ENCODE measurements at regions not wholly inside any gene's neighbourhood (a gene's known extent, or its start where the extent isn't known, plus 50 kb on each side); places are given as distances from the start of the nearest gene placed in this dataset.

DNA sequence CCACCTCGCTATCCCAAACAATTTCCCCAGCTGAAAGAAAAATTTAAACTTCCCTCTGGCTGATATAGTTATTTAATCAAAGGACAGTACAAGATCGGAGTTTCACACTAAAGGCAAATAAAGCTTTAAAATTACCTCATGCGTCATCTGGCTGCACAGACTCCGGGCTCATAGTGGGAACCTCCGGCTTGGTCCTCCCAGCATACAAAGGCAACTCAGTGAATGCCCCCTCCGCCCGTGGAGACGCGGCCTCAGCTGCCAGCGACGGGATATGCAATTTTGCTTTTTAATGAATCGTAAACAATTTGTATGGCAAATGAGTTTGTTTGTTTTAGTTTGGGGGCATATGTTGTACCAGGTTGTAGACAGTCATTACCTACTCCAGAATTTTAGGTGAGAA lies 214.6 kb upstream of the NFIA start:
- Histone ChIP-seq H3K27ac (no peak overlapping the region), H3K4me3 (no peak overlapping the region), H3K36me3 (no peaks in the 10 kb centered on the region), H3K4me1 (peaks cover 0 to 5% (median 0%) of the 10 kb centered on the region in 4 donors), H3K27me3 (no peaks in the 10 kb centered on the region), H3K9me3 (no peaks in the 10 kb centered on the region)
- intact Hi-C loops (cut with DNase I): no loop called here
- no peak for TF ChIP-seq EP300 (IDR thresholded peaks at IDR 0.05)
- TF ChIP-seq, protein P1, sequence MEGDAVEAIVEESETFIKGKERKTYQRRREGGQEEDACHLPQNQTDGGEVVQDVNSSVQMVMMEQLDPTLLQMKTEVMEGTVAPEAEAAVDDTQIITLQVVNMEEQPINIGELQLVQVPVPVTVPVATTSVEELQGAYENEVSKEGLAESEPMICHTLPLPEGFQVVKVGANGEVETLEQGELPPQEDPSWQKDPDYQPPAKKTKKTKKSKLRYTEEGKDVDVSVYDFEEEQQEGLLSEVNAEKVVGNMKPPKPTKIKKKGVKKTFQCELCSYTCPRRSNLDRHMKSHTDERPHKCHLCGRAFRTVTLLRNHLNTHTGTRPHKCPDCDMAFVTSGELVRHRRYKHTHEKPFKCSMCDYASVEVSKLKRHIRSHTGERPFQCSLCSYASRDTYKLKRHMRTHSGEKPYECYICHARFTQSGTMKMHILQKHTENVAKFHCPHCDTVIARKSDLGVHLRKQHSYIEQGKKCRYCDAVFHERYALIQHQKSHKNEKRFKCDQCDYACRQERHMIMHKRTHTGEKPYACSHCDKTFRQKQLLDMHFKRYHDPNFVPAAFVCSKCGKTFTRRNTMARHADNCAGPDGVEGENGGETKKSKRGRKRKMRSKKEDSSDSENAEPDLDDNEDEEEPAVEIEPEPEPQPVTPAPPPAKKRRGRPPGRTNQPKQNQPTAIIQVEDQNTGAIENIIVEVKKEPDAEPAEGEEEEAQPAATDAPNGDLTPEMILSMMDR (IDR thresholded peaks at IDR 0.05): no peak
- TF ChIP-seq POLR2A (IDR thresholded peaks at IDR 0.05): no peak
- no peak for TF ChIP-seq POLR2AphosphoS5 (IDR thresholded peaks at IDR 0.05)
- 34 to 70% methylated on average over 12 of the region's 12 CpGs for WGBS, 2 donors
- DNase-seq: no peak

DNA sequence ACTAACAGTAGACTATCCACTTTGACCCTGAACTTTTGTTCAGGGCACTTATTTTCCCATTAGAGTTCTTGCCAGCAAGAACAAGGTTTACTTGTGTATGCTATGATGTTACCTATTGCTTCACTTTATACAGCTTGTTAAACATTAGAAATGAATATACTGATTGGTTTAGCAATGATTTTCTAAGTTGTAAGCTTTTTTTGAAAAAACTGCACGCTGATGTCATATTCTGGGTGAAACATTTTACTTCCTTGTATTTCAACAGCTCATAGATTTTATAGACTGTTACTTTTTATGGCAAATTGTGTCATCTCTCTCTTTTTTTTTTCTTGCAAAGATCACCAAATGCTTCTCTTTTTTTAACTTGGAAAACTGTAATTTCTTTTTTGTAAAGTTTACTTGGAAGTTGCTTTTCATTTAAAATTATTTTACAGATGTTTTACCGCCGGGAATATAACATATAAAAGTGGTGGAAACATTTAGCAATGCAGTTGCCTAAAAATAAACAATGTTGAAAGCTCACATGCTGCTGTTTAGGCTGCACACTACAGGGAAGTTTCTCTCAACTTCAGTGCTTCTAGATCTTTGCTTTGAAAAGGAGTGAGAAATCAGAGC lies 215.3 kb upstream of the NFIA start:
- no peaks in the 10 kb centered on the region for H3K9me3 ChIP-seq
- H3K4me3 ChIP-seq: no peak overlapping the region
- 6 to 44% methylated on average over 3 of the region's 3 CpGs for WGBS, 2 donors
- no peak overlapping the region for H3K27ac ChIP-seq
- peaks cover 0 to 5% (median 0%) of the 10 kb centered on the region in 4 donors for H3K4me1 ChIP-seq
- no peak for DNase-seq
- no peak for TF ChIP-seq EP300 (IDR thresholded peaks at IDR 0.05)
- TF ChIP-seq, protein P1 (IDR thresholded peaks at IDR 0.05): no peak
- no peak for TF ChIP-seq POLR2A (IDR thresholded peaks at IDR 0.05)
- no peak for TF ChIP-seq POLR2AphosphoS5 (IDR thresholded peaks at IDR 0.05)
- intact Hi-C loops (cut with DNase I): no loop called here
- H3K27me3 ChIP-seq: no peaks in the 10 kb centered on the region
- H3K36me3 ChIP-seq: no peaks in the 10 kb centered on the region

DNA sequence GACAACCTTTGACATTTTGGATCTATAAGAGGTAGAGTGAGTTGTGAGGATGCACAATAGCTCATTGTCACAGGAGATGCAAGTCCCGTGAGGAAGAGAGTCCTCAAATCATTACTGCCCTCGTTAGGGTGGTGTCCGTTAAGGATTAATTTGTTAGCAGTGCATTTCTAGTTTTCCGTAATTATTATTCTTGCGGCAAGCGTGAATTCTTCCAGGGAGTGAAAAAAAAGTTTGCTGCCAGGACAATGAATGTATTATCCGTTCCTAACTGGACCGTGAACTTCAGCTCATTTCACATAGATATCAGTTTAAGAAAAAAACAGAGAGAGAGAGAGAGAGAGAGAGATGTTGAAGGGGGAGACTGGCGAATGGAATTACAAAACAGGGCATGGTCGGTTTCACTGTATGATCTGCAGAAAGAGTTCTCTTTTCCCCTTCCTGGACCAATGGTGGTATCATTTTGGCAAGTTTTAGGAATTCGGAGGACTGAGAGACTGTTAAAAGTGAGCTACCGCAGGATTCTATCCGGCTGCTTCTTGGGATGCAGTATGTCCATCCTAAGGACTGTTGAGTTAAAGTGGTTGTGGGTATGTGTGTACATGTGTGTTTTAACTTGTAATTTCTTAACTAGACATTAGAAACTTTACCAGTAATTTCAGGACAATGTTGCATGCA lies 216.0 kb upstream of the NFIA start:
- no peaks in the 10 kb centered on the region for H3K9me3 ChIP-seq
- no peak overlapping the region for H3K4me3 ChIP-seq
- 18 to 64% methylated on average over 13 of the region's 13 CpGs for WGBS, 2 donors
- H3K36me3 ChIP-seq: no peaks in the 10 kb centered on the region
- no peak for DNase-seq
- no peak for TF ChIP-seq POLR2A (IDR thresholded peaks at IDR 0.05)
- no peak for TF ChIP-seq EP300 (IDR thresholded peaks at IDR 0.05)
- TF ChIP-seq, protein P1 (IDR thresholded peaks at IDR 0.05): no peak
- TF ChIP-seq POLR2AphosphoS5 (IDR thresholded peaks at IDR 0.05): no peak
- H3K27me3 ChIP-seq: no peaks in the 10 kb centered on the region
- no peak overlapping the region for H3K27ac ChIP-seq
- intact Hi-C loops (cut with DNase I): no loop called here
- H3K4me1 ChIP-seq: peaks cover 0 to 5% (median 0%) of the 10 kb centered on the region in 4 donors

DNA sequence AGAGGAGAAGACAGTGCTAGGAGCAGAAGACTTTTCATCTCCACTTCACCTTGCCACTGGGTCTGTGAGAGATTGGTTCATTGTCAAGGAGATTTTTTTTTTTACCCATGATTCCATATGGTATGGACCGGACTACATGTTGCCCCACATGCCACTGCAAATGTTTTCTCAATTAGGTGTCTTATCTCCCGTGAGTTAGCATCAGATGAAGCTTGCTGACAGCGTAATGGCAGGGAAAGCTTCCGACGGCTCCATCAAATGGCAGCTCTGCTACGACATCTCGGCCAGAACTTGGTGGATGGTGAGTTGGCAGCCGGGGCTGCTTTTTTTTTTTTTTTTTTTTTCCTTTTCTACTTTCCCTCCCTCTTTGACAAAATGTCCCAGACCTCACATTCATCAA lies 217.2 kb upstream of the NFIA start:
- WGBS, 2 donors: 95 to 96% methylated on average over 8 of the region's 8 CpGs
- no peaks in the 10 kb centered on the region for H3K9me3 ChIP-seq
- no peak overlapping the region for H3K4me3 ChIP-seq
- no peaks in the 10 kb centered on the region for H3K36me3 ChIP-seq
- peaks cover 0 to 5% (median 0%) of the 10 kb centered on the region in 4 donors for H3K4me1 ChIP-seq
- H3K27ac ChIP-seq: no peak overlapping the region
- H3K27me3 ChIP-seq: no peaks in the 10 kb centered on the region
- no peak for DNase-seq
- TF ChIP-seq EP300 (IDR thresholded peaks at IDR 0.05): no peak
- TF ChIP-seq, protein P1 (IDR thresholded peaks at IDR 0.05): no peak
- TF ChIP-seq POLR2AphosphoS5 (IDR thresholded peaks at IDR 0.05): no peak
- no peak for TF ChIP-seq POLR2A (IDR thresholded peaks at IDR 0.05)
- intact Hi-C loops (cut with DNase I): no loop called here
